ENCODE measurements at regions not wholly inside any gene's neighbourhood (a gene's known extent, or its start where the extent isn't known, plus 50 kb on each side); places are given as distances from the start of the nearest gene placed in this dataset.

DNA sequence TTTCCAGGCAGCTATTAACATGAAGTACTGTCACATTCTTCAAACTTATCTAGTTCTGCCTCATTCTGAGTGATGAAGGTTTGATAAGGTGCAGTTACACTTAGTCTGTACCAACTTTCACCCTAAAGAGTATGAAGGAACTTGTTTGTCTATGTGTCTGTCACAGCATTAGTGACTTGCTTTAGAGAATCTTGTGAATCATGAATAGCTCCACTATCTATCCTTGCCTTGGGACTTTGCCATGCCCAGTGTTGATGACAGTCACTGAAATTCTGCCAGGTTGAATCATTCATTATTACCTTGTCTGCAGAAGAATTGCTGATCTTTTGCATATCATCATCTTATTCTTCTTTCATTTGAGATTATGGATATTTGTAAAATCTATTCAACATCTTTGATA, 50.9 kb upstream of the A1CF start:
- no peaks in the 10 kb centered on the region for H3K4me1 ChIP-seq (ENCODE audit: insufficient read depth, low read length)
- H3K27ac ChIP-seq (ENCODE audit: low read depth, low read length): no peak overlapping the region
- TF ChIP-seq CTCF (IDR thresholded peaks at IDR 0.05; ENCODE audit: extremely low read depth, low read depth, low read length): no peak
- no peak overlapping the region for H3K4me2 ChIP-seq (ENCODE audit: insufficient read depth, low read length)
- H3K4me3 ChIP-seq (ENCODE audit: insufficient read depth, low read length): no peak overlapping the region
- no peaks in the 10 kb centered on the region for H3K36me3 ChIP-seq (ENCODE audit: insufficient read depth, low read length)
- no peaks in the 10 kb centered on the region for H4K20me1 ChIP-seq (ENCODE audit: insufficient read depth, low read length)
- H3K27me3 ChIP-seq (ENCODE audit: insufficient read depth, low read length): peaks cover 9% of the 10 kb centered on the region
- H3K79me2 ChIP-seq (ENCODE audit: insufficient read depth, low read length): no peaks in the 10 kb centered on the region
- DNase-seq (ENCODE audit: insufficient read length, low spot score, missing footprints): no peak
- no peaks in the 10 kb centered on the region for H3K9me3 ChIP-seq (ENCODE audit: low read depth, low read length)
- no peak overlapping the region for H2AFZ ChIP-seq (ENCODE audit: low read length)

DNA sequence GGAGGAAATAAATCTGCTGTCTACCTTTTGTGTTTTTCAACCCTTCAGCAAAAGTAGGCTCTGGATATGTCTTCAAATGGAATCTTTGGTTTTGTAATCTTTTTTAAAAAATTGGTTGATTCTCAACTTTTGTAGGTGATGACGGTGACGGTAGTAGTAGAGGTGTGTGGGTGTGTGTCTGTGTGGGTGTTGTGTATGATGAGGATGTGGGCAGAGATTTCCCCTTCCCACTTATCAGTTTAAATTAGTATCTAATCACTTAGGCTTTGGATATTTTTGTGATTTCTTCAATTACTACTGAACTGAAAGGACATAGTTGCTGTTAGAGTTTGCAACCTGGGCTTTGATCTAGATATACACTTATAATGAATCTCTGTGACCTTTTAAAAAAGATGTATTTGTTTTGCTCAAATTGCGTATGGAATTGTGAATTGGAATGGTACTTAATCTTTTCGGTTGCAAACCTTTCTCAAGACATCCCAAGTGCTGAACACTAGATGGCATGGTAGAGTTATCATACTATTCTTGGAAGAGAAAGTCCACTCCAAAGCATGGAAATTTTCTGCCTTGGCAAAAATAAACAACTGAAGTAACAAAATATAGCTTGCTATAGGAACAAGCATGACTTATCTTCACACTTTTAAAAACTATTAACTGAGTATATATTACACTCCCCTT, 51.9 kb upstream of the A1CF start:
- peaks cover 9% of the 10 kb centered on the region for H3K27me3 ChIP-seq (ENCODE audit: insufficient read depth, low read length)
- H2AFZ ChIP-seq (ENCODE audit: low read length): no peak overlapping the region
- peak; percentile 59 for TF ChIP-seq CTCF (IDR thresholded peaks at IDR 0.05; ENCODE audit: extremely low read depth, low read depth, low read length)
- H3K4me1 ChIP-seq (ENCODE audit: insufficient read depth, low read length): no peaks in the 10 kb centered on the region
- no peak overlapping the region for H3K4me2 ChIP-seq (ENCODE audit: insufficient read depth, low read length)
- no peaks in the 10 kb centered on the region for H3K79me2 ChIP-seq (ENCODE audit: insufficient read depth, low read length)
- DNase-seq (ENCODE audit: insufficient read length, low spot score, missing footprints): peak; percentile 22
- H3K9me3 ChIP-seq (ENCODE audit: low read depth, low read length): no peaks in the 10 kb centered on the region
- no peak overlapping the region for H3K4me3 ChIP-seq (ENCODE audit: insufficient read depth, low read length)
- H4K20me1 ChIP-seq (ENCODE audit: insufficient read depth, low read length): no peaks in the 10 kb centered on the region
- H3K36me3 ChIP-seq (ENCODE audit: insufficient read depth, low read length): no peaks in the 10 kb centered on the region
- no peak overlapping the region for H3K27ac ChIP-seq (ENCODE audit: low read depth, low read length)

- no peak for TF ChIP-seq CTCF (IDR thresholded peaks at IDR 0.05; ENCODE audit: extremely low read depth, low read depth, low read length)
These were observed 56.2 kb upstream of the A1CF start for GRCh38 chr10:50941629-50942028.

GRCh38 chr10:50946991-50947781, 61.8 kb upstream of the A1CF start:
- Histone ChIP-seq H4K20me1 (ENCODE audit: insufficient read depth, low read length) (no peaks in the 10 kb centered on the region), H3K9me3 (ENCODE audit: low read depth, low read length) (no peaks in the 10 kb centered on the region), H3K27me3 (ENCODE audit: insufficient read depth, low read length) (no peaks in the 10 kb centered on the region), H3K4me1 (ENCODE audit: insufficient read depth, low read length) (no peaks in the 10 kb centered on the region), H3K36me3 (ENCODE audit: insufficient read depth, low read length) (no peaks in the 10 kb centered on the region), H3K27ac (ENCODE audit: low read depth, low read length) (no peak overlapping the region), H3K79me2 (ENCODE audit: insufficient read depth, low read length) (no peaks in the 10 kb centered on the region), H2AFZ (ENCODE audit: low read length) (no peak overlapping the region), H3K4me3 (ENCODE audit: insufficient read depth, low read length) (no peak overlapping the region), H3K4me2 (ENCODE audit: insufficient read depth, low read length) (no peak overlapping the region)
- no peak for DNase-seq (ENCODE audit: insufficient read length, low spot score, missing footprints)
- TF ChIP-seq CTCF (IDR thresholded peaks at IDR 0.05; ENCODE audit: extremely low read depth, low read depth, low read length): no peak

More at GRCh38 chr10:50941629-50942028, 56.2 kb upstream of the A1CF start:
- Histone ChIP-seq H3K27me3 (ENCODE audit: insufficient read depth, low read length) (no peaks in the 10 kb centered on the region), H3K4me1 (ENCODE audit: insufficient read depth, low read length) (no peaks in the 10 kb centered on the region), H3K9me3 (ENCODE audit: low read depth, low read length) (no peaks in the 10 kb centered on the region), H3K79me2 (ENCODE audit: insufficient read depth, low read length) (no peaks in the 10 kb centered on the region), H4K20me1 (ENCODE audit: insufficient read depth, low read length) (no peaks in the 10 kb centered on the region), H3K4me3 (ENCODE audit: insufficient read depth, low read length) (no peak overlapping the region), H2AFZ (ENCODE audit: low read length) (no peak overlapping the region), H3K27ac (ENCODE audit: low read depth, low read length) (no peak overlapping the region), H3K36me3 (ENCODE audit: insufficient read depth, low read length) (no peaks in the 10 kb centered on the region), H3K4me2 (ENCODE audit: insufficient read depth, low read length) (no peak overlapping the region)
- no peak for DNase-seq (ENCODE audit: insufficient read length, low spot score, missing footprints)
